ENCODE measurements at regions not wholly inside any gene's neighbourhood (a gene's known extent, or its start where the extent isn't known, plus 50 kb on each side); places are given as distances from the start of the nearest gene placed in this dataset.

GRCh38 chr21:28877318-28877884 lies 115.3 kb downstream of the LTN1 start:
- DNase-seq = no peak
- H3K36me3 ChIP-seq (ENCODE audit: control insufficient read depth, insufficient read depth, low read length) = peaks cover 13% of the 10 kb centered on the region

GRCh38 chr21:28875078-28875477 lies 117.6 kb downstream of the LTN1 start:
- H3K36me3 ChIP-seq (ENCODE audit: control insufficient read depth, insufficient read depth, low read length) = peaks cover 10% of the 10 kb centered on the region
- no peaks in the 10 kb centered on the region for H3K9me3 ChIP-seq (ENCODE audit: control insufficient read depth, low read length)

More at GRCh38 chr21:28877318-28877884, 115.3 kb downstream of the LTN1 start:
- Histone ChIP-seq H3K4me1 (ENCODE audit: control insufficient read depth, insufficient read depth, low read length, poor library complexity, severe bottlenecking) (no peaks in the 10 kb centered on the region), H3K4me3 (ENCODE audit: insufficient read depth, low read depth, low read length, poor library complexity, severe bottlenecking) (no peak overlapping the region), H3K27ac (ENCODE audit: insufficient read depth, low read length, poor library complexity, severe bottlenecking) (no peak overlapping the region), H3K9me3 (ENCODE audit: control insufficient read depth, low read length) (no peaks in the 10 kb centered on the region), H3K27me3 (replicated peaks; ENCODE audit: control insufficient read depth, insufficient read depth, low read length, poor library complexity, severe bottlenecking) (no peaks in the 10 kb centered on the region)

GRCh38 chr21:28872218-28872617 lies 120.5 kb downstream of the LTN1 start:
- DNase-seq = no peak
- Histone ChIP-seq H3K27ac (ENCODE audit: insufficient read depth, low read length, poor library complexity, severe bottlenecking) (no peak overlapping the region), H3K4me1 (ENCODE audit: control insufficient read depth, insufficient read depth, low read length, poor library complexity, severe bottlenecking) (no peaks in the 10 kb centered on the region)

More at GRCh38 chr21:28875078-28875477, 117.6 kb downstream of the LTN1 start:
- Histone ChIP-seq H3K27ac (ENCODE audit: insufficient read depth, low read length, poor library complexity, severe bottlenecking) (no peak overlapping the region), H3K4me3 (ENCODE audit: insufficient read depth, low read depth, low read length, poor library complexity, severe bottlenecking) (no peak overlapping the region), H3K27me3 (replicated peaks; ENCODE audit: control insufficient read depth, insufficient read depth, low read length, poor library complexity, severe bottlenecking) (no peaks in the 10 kb centered on the region), H3K4me1 (ENCODE audit: control insufficient read depth, insufficient read depth, low read length, poor library complexity, severe bottlenecking) (no peaks in the 10 kb centered on the region)
- no peak for DNase-seq

GRCh38 chr21:28871388-28872010 lies 121.2 kb downstream of the LTN1 start:
- no peaks in the 10 kb centered on the region for H3K27me3 ChIP-seq (replicated peaks; ENCODE audit: control insufficient read depth, insufficient read depth, low read length, poor library complexity, severe bottlenecking)
- H3K36me3 ChIP-seq (ENCODE audit: control insufficient read depth, insufficient read depth, low read length) = peaks cover 15% of the 10 kb centered on the region
- H3K9me3 ChIP-seq (ENCODE audit: control insufficient read depth, low read length) = no peaks in the 10 kb centered on the region
- DNase-seq = no peak
- no peak overlapping the region for H3K4me3 ChIP-seq (ENCODE audit: insufficient read depth, low read depth, low read length, poor library complexity, severe bottlenecking)
- H3K27ac ChIP-seq (ENCODE audit: insufficient read depth, low read length, poor library complexity, severe bottlenecking) = no peak overlapping the region
- no peaks in the 10 kb centered on the region for H3K4me1 ChIP-seq (ENCODE audit: control insufficient read depth, insufficient read depth, low read length, poor library complexity, severe bottlenecking)

More at GRCh38 chr21:28872218-28872617, 120.5 kb downstream of the LTN1 start:
- peaks cover 15% of the 10 kb centered on the region for H3K36me3 ChIP-seq (ENCODE audit: control insufficient read depth, insufficient read depth, low read length)
- no peaks in the 10 kb centered on the region for H3K9me3 ChIP-seq (ENCODE audit: control insufficient read depth, low read length)
- no peak overlapping the region for H3K4me3 ChIP-seq (ENCODE audit: insufficient read depth, low read depth, low read length, poor library complexity, severe bottlenecking)
- H3K27me3 ChIP-seq (replicated peaks; ENCODE audit: control insufficient read depth, insufficient read depth, low read length, poor library complexity, severe bottlenecking) = no peaks in the 10 kb centered on the region

GRCh38 chr21:28867401-28867800 lies 125.3 kb downstream of the LTN1 start:
- no peak overlapping the region for H3K27ac ChIP-seq (ENCODE audit: insufficient read depth, low read length, poor library complexity, severe bottlenecking)
- H3K36me3 ChIP-seq (ENCODE audit: control insufficient read depth, insufficient read depth, low read length) = peaks cover 9% of the 10 kb centered on the region
- H3K9me3 ChIP-seq (ENCODE audit: control insufficient read depth, low read length) = no peaks in the 10 kb centered on the region
- DNase-seq = no peak
- no peaks in the 10 kb centered on the region for H3K4me1 ChIP-seq (ENCODE audit: control insufficient read depth, insufficient read depth, low read length, poor library complexity, severe bottlenecking)
- no peaks in the 10 kb centered on the region for H3K27me3 ChIP-seq (replicated peaks; ENCODE audit: control insufficient read depth, insufficient read depth, low read length, poor library complexity, severe bottlenecking)
- H3K4me3 ChIP-seq (ENCODE audit: insufficient read depth, low read depth, low read length, poor library complexity, severe bottlenecking) = no peak overlapping the region

- DNase-seq = no peak
- Histone ChIP-seq H3K27ac (ENCODE audit: insufficient read depth, low read length, poor library complexity, severe bottlenecking) (no peak overlapping the region), H3K36me3 (ENCODE audit: control insufficient read depth, insufficient read depth, low read length) (peaks cover 5% of the 10 kb centered on the region), H3K4me3 (ENCODE audit: insufficient read depth, low read depth, low read length, poor library complexity, severe bottlenecking) (no peak overlapping the region), H3K4me1 (ENCODE audit: control insufficient read depth, insufficient read depth, low read length, poor library complexity, severe bottlenecking) (no peaks in the 10 kb centered on the region), H3K27me3 (replicated peaks; ENCODE audit: control insufficient read depth, insufficient read depth, low read length, poor library complexity, severe bottlenecking) (no peaks in the 10 kb centered on the region), H3K9me3 (ENCODE audit: control insufficient read depth, low read length) (no peaks in the 10 kb centered on the region)
Observed at GRCh38 chr21:28865488-28866186, 127.0 kb downstream of the LTN1 start.

- H3K27ac ChIP-seq (ENCODE audit: insufficient read depth, low read length, poor library complexity, severe bottlenecking) = no peak overlapping the region
- no peaks in the 10 kb centered on the region for H3K36me3 ChIP-seq (ENCODE audit: control insufficient read depth, insufficient read depth, low read length)
- H3K4me3 ChIP-seq (ENCODE audit: insufficient read depth, low read depth, low read length, poor library complexity, severe bottlenecking) = no peak overlapping the region
- no peak for DNase-seq
- no peaks in the 10 kb centered on the region for H3K27me3 ChIP-seq (replicated peaks; ENCODE audit: control insufficient read depth, insufficient read depth, low read length, poor library complexity, severe bottlenecking)
- H3K4me1 ChIP-seq (ENCODE audit: control insufficient read depth, insufficient read depth, low read length, poor library complexity, severe bottlenecking) = no peaks in the 10 kb centered on the region
- H3K9me3 ChIP-seq (ENCODE audit: control insufficient read depth, low read length) = no peaks in the 10 kb centered on the region
Observed at GRCh38 chr21:28858424-28858823, 134.3 kb downstream of the LTN1 start.

- H3K36me3 ChIP-seq (ENCODE audit: control insufficient read depth, insufficient read depth, low read length) = no peaks in the 10 kb centered on the region
- H3K4me3 ChIP-seq (ENCODE audit: insufficient read depth, low read depth, low read length, poor library complexity, severe bottlenecking) = no peak overlapping the region
- H3K27me3 ChIP-seq (replicated peaks; ENCODE audit: control insufficient read depth, insufficient read depth, low read length, poor library complexity, severe bottlenecking) = no peaks in the 10 kb centered on the region
Observed at GRCh38 chr21:28857752-28858151, 134.9 kb downstream of the LTN1 start.

GRCh38 chr21:28856588-28857250 lies 136.0 kb downstream of the LTN1 start:
- no peak for DNase-seq
- no peaks in the 10 kb centered on the region for H3K27me3 ChIP-seq (replicated peaks; ENCODE audit: control insufficient read depth, insufficient read depth, low read length, poor library complexity, severe bottlenecking)

More at GRCh38 chr21:28857752-28858151, 134.9 kb downstream of the LTN1 start:
- Histone ChIP-seq H3K27ac (ENCODE audit: insufficient read depth, low read length, poor library complexity, severe bottlenecking) (no peak overlapping the region), H3K4me1 (ENCODE audit: control insufficient read depth, insufficient read depth, low read length, poor library complexity, severe bottlenecking) (no peaks in the 10 kb centered on the region), H3K9me3 (ENCODE audit: control insufficient read depth, low read length) (no peaks in the 10 kb centered on the region)
- no peak for DNase-seq

GRCh38 chr21:28852706-28853105 lies 140.0 kb downstream of the LTN1 start:
- Histone ChIP-seq H3K27ac (ENCODE audit: insufficient read depth, low read length, poor library complexity, severe bottlenecking) (no peak overlapping the region), H3K9me3 (ENCODE audit: control insufficient read depth, low read length) (no peaks in the 10 kb centered on the region), H3K36me3 (ENCODE audit: control insufficient read depth, insufficient read depth, low read length) (no peaks in the 10 kb centered on the region), H3K4me1 (ENCODE audit: control insufficient read depth, insufficient read depth, low read length, poor library complexity, severe bottlenecking) (no peaks in the 10 kb centered on the region), H3K4me3 (ENCODE audit: insufficient read depth, low read depth, low read length, poor library complexity, severe bottlenecking) (no peak overlapping the region), H3K27me3 (replicated peaks; ENCODE audit: control insufficient read depth, insufficient read depth, low read length, poor library complexity, severe bottlenecking) (no peaks in the 10 kb centered on the region)
- DNase-seq = no peak

More at GRCh38 chr21:28856588-28857250, 136.0 kb downstream of the LTN1 start:
- Histone ChIP-seq H3K4me3 (ENCODE audit: insufficient read depth, low read depth, low read length, poor library complexity, severe bottlenecking) (no peak overlapping the region), H3K36me3 (ENCODE audit: control insufficient read depth, insufficient read depth, low read length) (no peaks in the 10 kb centered on the region), H3K4me1 (ENCODE audit: control insufficient read depth, insufficient read depth, low read length, poor library complexity, severe bottlenecking) (no peaks in the 10 kb centered on the region), H3K27ac (ENCODE audit: insufficient read depth, low read length, poor library complexity, severe bottlenecking) (no peak overlapping the region), H3K9me3 (ENCODE audit: control insufficient read depth, low read length) (no peaks in the 10 kb centered on the region)

Measured in effector memory CD4-positive, alpha-beta T cell (primary cell).